Loucy (cell line): ENCODE measurements at regions not wholly inside any gene's neighbourhood (a gene's known extent, or its start where the extent isn't known, plus 50 kb on each side); places are given as distances from the start of the nearest gene placed in this dataset.

Experiments used
- H2AFZ ChIP-seq: fragments of 200-600 bp; sonication (generic); 2 replicates; pipeline ENCODE4 v1.6.0; 2016; ENCODE audit warnings: antibody characterized with exemption, mild to moderate bottlenecking, low read length, moderate library complexity
- H3F3A ChIP-seq: fragments of 200-600 bp; 2 replicates; pipeline ENCODE4 v1.6.0; 2016; ENCODE audit warnings: antibody characterized with exemption, low read depth, mild to moderate bottlenecking
- H3K27me3 ChIP-seq: fragments of 200-600 bp; sonication (generic); 2 replicates; pipeline ENCODE4 v1.6.1; 2014; ENCODE audit warnings: low read length, mild to moderate bottlenecking; ENCODE audit not compliant: insufficient read depth, poor library complexity, severe bottlenecking
- H3K36me3 ChIP-seq: fragments of 200-600 bp; sonication (generic); 2 replicates; pipeline ENCODE4 v1.6.1; 2016; ENCODE audit warnings: low read length; ENCODE audit not compliant: insufficient read depth
- H3K4me1 ChIP-seq: fragments of 200-600 bp; sonication (generic); 2 replicates; pipeline ENCODE4 v1.5.1; 2014; ENCODE audit warnings: low read length, mild to moderate bottlenecking; ENCODE audit not compliant: insufficient read depth, poor library complexity, severe bottlenecking
- H3K4me2 ChIP-seq: fragments of 200-600 bp; sonication (generic); 2 replicates; pipeline ENCODE4 v1.6.0; 2014; ENCODE audit warnings: antibody characterized with exemption, low read length, low read depth, mild to moderate bottlenecking; ENCODE audit not compliant: poor library complexity, severe bottlenecking
- H3K4me3 ChIP-seq: fragments of 200-600 bp; sonication (generic); 2 replicates; pipeline ENCODE4 v1.5.1; 2014; ENCODE audit warnings: low read length, mild to moderate bottlenecking, mixed read lengths; ENCODE audit not compliant: poor library complexity, severe bottlenecking
- H3K79me2 ChIP-seq: fragments of 200-600 bp; sonication (generic); 2 replicates; pipeline ENCODE4 v1.6.1; 2014; ENCODE audit warnings: low read length; ENCODE audit not compliant: insufficient read depth
- H3K9ac ChIP-seq: fragments of 200-600 bp; sonication (generic); 2 replicates; pipeline ENCODE4 v1.6.0; 2014; ENCODE audit warnings: mild to moderate bottlenecking, low read depth, low read length, moderate library complexity; ENCODE audit not compliant: poor library complexity, severe bottlenecking
- H3K9me2 ChIP-seq: fragments of 200-600 bp; sonication (generic); replicated peaks from 2 replicates; pipeline ENCODE4 v1.6.1; 2016; ENCODE audit warnings: low read depth, low read length, mixed read lengths
- H3K9me3 ChIP-seq: fragments of 200-600 bp; sonication (generic); 2 replicates; pipeline ENCODE4 v1.6.1; 2014; ENCODE audit warnings: mild to moderate bottlenecking, antibody characterized with exemption, low read length, low read depth; ENCODE audit not compliant: insufficient read depth
- H4K20me1 ChIP-seq: fragments of 200-600 bp; sonication (generic); 2 replicates; pipeline ENCODE4 v1.6.0; 2014; ENCODE audit warnings: antibody characterized with exemption, low read length, mild to moderate bottlenecking; ENCODE audit not compliant: insufficient read depth, poor library complexity, severe bottlenecking
- CTCF ChIP-seq: fragments of 200-600 bp; sonication (generic); conservative IDR thresholded peaks from 2 replicates; pipeline ENCODE4 v1.5.1; 2014; ENCODE audit warnings: mild to moderate bottlenecking, antibody characterized with exemption, low read length
- EZH2phosphoT487 ChIP-seq: fragments of 200-600 bp; IDR thresholded peaks from 2 replicates; pipeline ENCODE4 v1.6.1; 2018; ENCODE audit warnings: antibody characterized with exemption, mild to moderate bottlenecking, moderate library complexity, borderline replicate concordance

- Histone ChIP-seq H3K27me3 (no peaks in the 10 kb centered on the region), H3K79me2 (no peaks in the 10 kb centered on the region), H2AFZ (no peak overlapping the region), H3K4me2 (no peak overlapping the region), H3F3A (no peaks in the 10 kb centered on the region), H3K4me3 (no peak overlapping the region), H3K9me2 (no peaks in the 10 kb centered on the region), H3K9me3 (no peaks in the 10 kb centered on the region), H3K36me3 (no peaks in the 10 kb centered on the region), H3K9ac (no peak overlapping the region), H3K4me1 (no peaks in the 10 kb centered on the region), H4K20me1 (no peaks in the 10 kb centered on the region)
- TF ChIP-seq CTCF, result no peak
- TF ChIP-seq EZH2phosphoT487, result no peak
Measured at GRCh38 chr6:10221178-10221577, 193.7 kb downstream of the TFAP2A start.

- H4K20me1 ChIP-seq, result no peaks in the 10 kb centered on the region
- no peak overlapping the region for H3K4me2 ChIP-seq
- H2AFZ ChIP-seq, result no peak overlapping the region
- no peak overlapping the region for H3K4me3 ChIP-seq
- no peaks in the 10 kb centered on the region for H3K9me3 ChIP-seq
- H3K36me3 ChIP-seq, result no peaks in the 10 kb centered on the region
- H3K4me1 ChIP-seq, result no peaks in the 10 kb centered on the region
- no peaks in the 10 kb centered on the region for H3K79me2 ChIP-seq
- no peaks in the 10 kb centered on the region for H3K27me3 ChIP-seq
- H3F3A ChIP-seq, result no peaks in the 10 kb centered on the region
- no peaks in the 10 kb centered on the region for H3K9me2 ChIP-seq
- no peak overlapping the region for H3K9ac ChIP-seq
- TF ChIP-seq CTCF, result no peak
- TF ChIP-seq EZH2phosphoT487, result no peak
Measured at GRCh38 chr6:10219510-10219909, 195.4 kb downstream of the TFAP2A start.

- no peaks in the 10 kb centered on the region for H4K20me1 ChIP-seq
- TF ChIP-seq EZH2phosphoT487 (no peak), CTCF (no peak)
- no peaks in the 10 kb centered on the region for H3K9me2 ChIP-seq
- H3K79me2 ChIP-seq, result no peaks in the 10 kb centered on the region
- H3K36me3 ChIP-seq, result no peaks in the 10 kb centered on the region
- no peaks in the 10 kb centered on the region for H3K9me3 ChIP-seq
- no peak overlapping the region for H3K4me2 ChIP-seq
- no peaks in the 10 kb centered on the region for H3K4me1 ChIP-seq
- H3F3A ChIP-seq, result no peaks in the 10 kb centered on the region
- no peak overlapping the region for H3K9ac ChIP-seq
- no peak overlapping the region for H2AFZ ChIP-seq
- H3K27me3 ChIP-seq, result no peaks in the 10 kb centered on the region
- no peak overlapping the region for H3K4me3 ChIP-seq
Measured at GRCh38 chr6:10217111-10217510, 197.8 kb downstream of the TFAP2A start.
